Mononuclear cell (primary cell): ENCODE measurements at regions not wholly inside any gene's neighbourhood (a gene's known extent, or its start where the extent isn't known, plus 50 kb on each side); places are given as distances from the start of the nearest gene placed in this dataset.

ENCODE experiments used
- H3K27me3 ChIP-seq: 2 replicates; pipeline ENCODE4 v1.6.0; 2011; ENCODE audit warnings: low read length, control low read depth; ENCODE audit not compliant: insufficient read depth
- H3K4me1 ChIP-seq: 2 replicates; pipeline ENCODE4 v1.5.1; 2011; ENCODE audit warnings: mild to moderate bottlenecking, low read length, control low read depth; ENCODE audit not compliant: insufficient read depth
- H3K4me3 ChIP-seq: 2 replicates; pipeline ENCODE4 v1.5.1; 2011; ENCODE audit warnings: mild to moderate bottlenecking, low read length, moderate library complexity
- H3K9me3 ChIP-seq: 2 replicates; pipeline ENCODE4 v1.5.1; 2011; ENCODE audit warnings: low read depth, mild to moderate bottlenecking, control low read depth, low read length

GRCh38 chr10:36903040-36903439, 222.4 kb upstream of the ANKRD30A start:
- H3K27me3 ChIP-seq, result no peaks in the 10 kb centered on the region
- H3K9me3 ChIP-seq, result no peaks in the 10 kb centered on the region
- H3K4me1 ChIP-seq, result no peaks in the 10 kb centered on the region
- no peak overlapping the region for H3K4me3 ChIP-seq

DNA sequence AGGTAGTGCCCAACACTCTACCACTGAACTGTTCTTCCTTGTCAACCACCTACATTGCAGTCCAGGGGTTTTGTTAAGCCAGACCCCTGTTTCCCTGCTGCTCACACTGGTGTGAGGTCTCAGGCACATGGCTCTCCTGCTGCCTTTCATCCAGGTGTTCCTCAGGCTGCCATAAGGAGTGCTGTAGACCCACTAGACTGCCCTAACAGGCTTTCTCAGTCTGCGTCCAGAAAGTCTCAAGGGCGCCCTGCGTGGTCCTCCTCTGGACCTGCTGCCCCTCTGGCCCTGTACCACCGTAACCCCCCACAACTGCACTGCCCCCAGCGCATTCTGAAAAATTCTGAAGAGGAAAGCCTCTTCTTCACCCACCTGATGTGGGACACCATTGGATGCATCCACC, 225.7 kb upstream of the ANKRD30A start:
- no peaks in the 10 kb centered on the region for H3K9me3 ChIP-seq

DNA sequence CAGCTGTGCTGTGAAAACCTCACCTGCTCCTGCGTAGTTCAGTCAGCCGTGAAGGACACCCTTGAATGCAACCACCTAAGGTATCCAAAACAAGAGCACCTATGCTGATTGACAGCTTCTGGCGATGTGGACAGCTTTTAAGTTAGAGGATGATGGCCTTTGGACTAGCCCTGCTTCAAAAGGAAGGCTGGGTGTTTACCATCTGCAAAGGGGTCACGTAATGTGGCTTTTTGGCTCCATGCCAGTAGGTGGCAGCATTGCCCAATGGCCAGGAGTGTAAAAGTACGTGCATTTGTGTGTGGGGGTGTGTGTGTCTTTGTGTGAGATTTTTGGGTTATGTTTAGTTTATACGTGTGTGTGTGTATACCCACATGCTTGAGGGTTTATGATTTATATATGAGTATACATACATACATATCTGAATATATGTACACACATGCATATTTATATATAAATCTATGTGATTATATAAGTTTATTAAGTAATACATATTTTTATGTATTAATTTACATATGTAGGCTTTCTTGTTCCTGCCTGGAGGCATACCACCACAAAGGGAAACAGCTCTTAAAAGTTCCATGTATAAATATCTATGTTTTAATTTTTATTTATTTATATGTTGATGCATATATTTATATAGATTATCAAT, 236.3 kb upstream of the ANKRD30A start:
- H3K9me3 ChIP-seq, result no peaks in the 10 kb centered on the region
- no peaks in the 10 kb centered on the region for H3K4me1 ChIP-seq
- no peaks in the 10 kb centered on the region for H3K27me3 ChIP-seq
- no peak overlapping the region for H3K4me3 ChIP-seq

More for the DNA sequence above, 225.7 kb upstream of the ANKRD30A start:
- H3K4me3 ChIP-seq, result no peak overlapping the region
- H3K4me1 ChIP-seq, result no peaks in the 10 kb centered on the region
- H3K27me3 ChIP-seq, result no peaks in the 10 kb centered on the region

DNA sequence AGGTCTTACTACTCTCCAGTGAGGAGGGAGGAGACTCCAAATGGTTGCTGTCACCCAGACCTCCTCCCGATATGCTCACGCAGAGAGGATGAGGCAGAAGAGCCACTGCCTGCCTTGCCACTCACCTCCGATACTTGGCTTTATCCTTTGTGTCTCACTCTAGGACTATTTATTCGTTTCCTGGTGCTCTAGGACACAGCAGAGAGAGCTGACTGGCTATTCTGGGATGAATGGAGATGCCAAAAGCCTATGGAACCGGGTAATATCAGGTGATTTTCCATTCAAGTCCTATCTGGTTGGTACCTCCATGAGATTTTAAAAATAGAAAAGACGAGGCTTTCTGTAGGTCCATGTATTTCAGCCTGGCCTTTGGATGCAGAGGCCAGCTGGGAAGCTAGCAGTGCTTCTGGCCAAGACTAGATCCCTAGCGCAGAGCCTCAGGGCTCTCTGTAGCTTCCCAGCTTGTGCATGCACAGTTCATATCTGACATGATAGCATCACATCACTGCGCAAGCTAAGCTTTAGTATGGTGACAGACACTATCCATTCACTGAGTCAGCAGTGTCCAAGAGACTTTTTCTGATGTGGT, 239.0 kb upstream of the ANKRD30A start:
- no peaks in the 10 kb centered on the region for H3K9me3 ChIP-seq
- H3K27me3 ChIP-seq, result no peaks in the 10 kb centered on the region
- H3K4me3 ChIP-seq, result no peak overlapping the region
- H3K4me1 ChIP-seq, result no peaks in the 10 kb centered on the region

DNA sequence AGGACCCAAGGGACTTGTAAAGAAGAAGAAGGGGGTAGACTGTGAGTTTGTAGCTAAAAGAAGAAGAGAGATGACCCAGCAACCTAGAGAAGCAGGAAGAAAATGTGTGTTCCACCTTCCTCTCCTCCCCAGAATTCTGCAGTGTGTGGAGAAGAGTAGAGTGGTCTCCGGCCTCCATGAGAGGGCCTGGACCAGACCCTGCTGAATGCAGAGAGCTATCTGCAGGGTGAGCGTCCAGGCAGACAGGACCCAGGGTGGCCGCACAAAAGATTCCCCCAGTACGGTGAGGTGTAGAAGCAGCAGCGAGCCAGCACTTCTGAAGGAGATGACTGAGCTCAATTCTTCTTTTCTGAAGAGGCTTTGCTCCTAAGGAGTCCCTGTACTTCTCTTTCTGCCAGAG, 239.7 kb upstream of the ANKRD30A start:
- no peaks in the 10 kb centered on the region for H3K27me3 ChIP-seq

GRCh38 chr10:36882781-36883180, 242.6 kb upstream of the ANKRD30A start:
- H3K4me3 ChIP-seq, result no peak overlapping the region
- no peaks in the 10 kb centered on the region for H3K9me3 ChIP-seq
- H3K27me3 ChIP-seq, result no peaks in the 10 kb centered on the region
- H3K4me1 ChIP-seq, result no peaks in the 10 kb centered on the region

More for the DNA sequence above, 239.7 kb upstream of the ANKRD30A start:
- H3K9me3 ChIP-seq, result no peaks in the 10 kb centered on the region
- no peak overlapping the region for H3K4me3 ChIP-seq
- H3K4me1 ChIP-seq, result no peaks in the 10 kb centered on the region

DNA sequence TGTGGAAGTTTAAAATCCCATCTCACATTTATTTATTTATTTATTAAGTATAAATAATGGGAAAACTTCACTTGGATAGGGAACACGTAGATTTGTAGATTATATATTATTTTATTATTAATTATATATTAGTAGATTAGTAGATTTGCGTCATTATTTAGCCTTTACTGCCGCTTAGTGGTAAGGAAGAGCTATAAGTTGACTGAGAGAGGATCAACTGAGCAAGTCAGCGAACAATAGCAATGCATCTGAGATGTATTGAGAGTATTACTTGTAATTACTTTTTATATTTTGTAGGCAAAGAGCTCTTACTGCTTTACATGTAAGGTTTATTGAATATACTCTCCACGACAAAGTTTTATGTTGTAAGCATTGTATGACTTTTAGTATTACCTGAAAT, 244.5 kb upstream of the ANKRD30A start:
- Histone ChIP-seq H3K27me3 (no peaks in the 10 kb centered on the region), H3K4me3 (no peak overlapping the region), H3K4me1 (no peaks in the 10 kb centered on the region), H3K9me3 (no peaks in the 10 kb centered on the region)

DNA sequence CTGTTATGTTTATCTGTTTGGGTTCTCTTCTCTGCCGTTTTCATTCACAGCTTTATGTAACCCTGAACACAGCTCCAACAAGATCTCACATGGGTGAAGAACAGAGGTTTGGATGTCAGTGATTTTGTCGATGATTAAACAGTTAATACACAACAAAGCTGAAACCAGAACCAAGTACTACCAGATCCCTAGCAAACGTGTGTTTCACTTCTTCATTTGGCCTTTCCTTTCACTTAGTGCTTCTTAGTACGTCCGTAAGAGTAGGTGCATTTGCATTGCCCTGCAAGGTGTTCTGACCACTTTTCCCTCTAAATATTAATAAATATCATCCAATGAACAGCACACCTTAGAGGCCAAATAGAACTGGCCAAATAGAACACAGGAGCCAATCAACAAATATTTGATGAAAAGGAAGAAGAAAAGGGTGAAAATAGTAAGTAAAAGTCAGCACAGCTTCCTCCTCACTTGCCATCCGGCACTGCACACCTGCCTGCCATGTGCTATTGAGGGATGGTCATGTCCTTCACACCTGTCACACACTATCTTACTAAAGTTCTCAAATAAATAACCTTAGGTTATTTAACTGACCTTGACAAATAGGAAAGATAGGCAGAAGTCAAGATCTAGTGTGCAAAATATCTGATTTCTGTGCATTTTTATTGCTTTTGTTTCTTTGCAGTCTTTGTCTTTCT, 252.6 kb upstream of the ANKRD30A start:
- Histone ChIP-seq H3K4me3 (no peak overlapping the region), H3K4me1 (no peaks in the 10 kb centered on the region), H3K9me3 (no peaks in the 10 kb centered on the region), H3K27me3 (no peaks in the 10 kb centered on the region)

GRCh38 chr10:36840788-36841187, 284.6 kb upstream of the ANKRD30A start:
- Histone ChIP-seq H3K27me3 (no peaks in the 10 kb centered on the region), H3K4me1 (no peaks in the 10 kb centered on the region), H3K9me3 (no peaks in the 10 kb centered on the region), H3K4me3 (no peak overlapping the region)

DNA sequence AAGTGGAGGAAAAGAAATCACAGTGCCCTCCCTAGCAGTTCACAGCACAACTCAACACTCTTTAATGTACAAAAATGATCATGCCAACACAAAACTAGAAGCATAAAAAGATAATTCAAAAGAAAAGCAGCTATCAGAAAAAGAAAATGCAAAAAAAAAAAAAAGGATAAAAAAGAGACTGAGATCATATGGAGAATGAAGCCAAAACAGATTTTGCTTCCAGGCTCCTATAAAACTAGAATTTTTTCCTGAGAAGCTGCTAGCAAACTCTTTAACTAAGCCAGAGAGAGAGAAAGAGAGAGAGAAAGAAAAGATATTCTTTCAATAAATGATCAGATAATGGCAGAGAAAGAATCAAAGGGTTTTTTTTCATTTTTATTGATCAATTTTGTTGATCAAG, 288.0 kb upstream of the ANKRD30A start:
- Histone ChIP-seq H3K27me3 (no peaks in the 10 kb centered on the region), H3K4me3 (no peak overlapping the region), H3K9me3 (no peaks in the 10 kb centered on the region), H3K4me1 (no peaks in the 10 kb centered on the region)

GRCh38 chr10:36819781-36820180, 305.6 kb upstream of the ANKRD30A start:
- Histone ChIP-seq H3K27me3 (no peaks in the 10 kb centered on the region), H3K9me3 (no peaks in the 10 kb centered on the region), H3K4me3 (no peak overlapping the region), H3K4me1 (no peaks in the 10 kb centered on the region)

GRCh38 chr10:36817898-36818297, 307.5 kb upstream of the ANKRD30A start:
- Histone ChIP-seq H3K27me3 (no peaks in the 10 kb centered on the region), H3K9me3 (no peaks in the 10 kb centered on the region), H3K4me1 (no peaks in the 10 kb centered on the region), H3K4me3 (no peak overlapping the region)

GRCh38 chr10:36808625-36809362, 316.6 kb upstream of the ANKRD30A start:
- Histone ChIP-seq H3K9me3 (no peaks in the 10 kb centered on the region), H3K27me3 (no peaks in the 10 kb centered on the region), H3K4me3 (no peak overlapping the region), H3K4me1 (no peaks in the 10 kb centered on the region)

DNA sequence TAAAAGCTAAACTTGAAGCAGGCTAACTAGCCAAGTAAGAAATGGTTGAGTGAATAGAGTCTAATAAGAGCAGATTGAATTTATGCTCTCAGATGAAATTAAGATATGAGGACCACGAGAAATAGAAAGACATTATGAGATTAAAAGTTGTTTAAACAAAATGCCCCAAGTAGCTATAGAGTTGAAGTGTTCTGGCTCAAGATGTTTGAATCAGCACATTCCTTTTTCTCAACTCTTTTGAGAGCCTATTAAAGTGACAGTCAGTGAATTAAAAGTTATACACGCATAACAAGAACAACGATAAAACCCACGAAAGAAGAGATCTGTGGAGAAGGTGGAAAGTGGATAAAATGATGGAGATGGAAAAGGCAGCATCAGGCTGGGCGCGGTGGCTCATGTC, 322.2 kb upstream of the ANKRD30A start:
- Histone ChIP-seq H3K27me3 (no peaks in the 10 kb centered on the region), H3K4me1 (no peaks in the 10 kb centered on the region), H3K4me3 (no peak overlapping the region), H3K9me3 (no peaks in the 10 kb centered on the region)

GRCh38 chr10:36802490-36803153, 322.8 kb upstream of the ANKRD30A start:
- H3K9me3 ChIP-seq, result no peaks in the 10 kb centered on the region
- H3K4me1 ChIP-seq, result no peaks in the 10 kb centered on the region
- H3K4me3 ChIP-seq, result no peak overlapping the region
- no peaks in the 10 kb centered on the region for H3K27me3 ChIP-seq
